ENCODE measurements at regions not wholly inside any gene's neighbourhood (a gene's known extent, or its start where the extent isn't known, plus 50 kb on each side); places are given as distances from the start of the nearest gene placed in this dataset.

- TF ChIP-seq GTF3C2 (IDR thresholded peaks at IDR 0.05; ENCODE audit: borderline replicate concordance, extremely low read depth, insufficient read length) (no peak), EWSR1 (IDR thresholded peaks at IDR 0.05; ENCODE audit: borderline replicate concordance, low read depth, partially characterized antibody) (no peak)
Measured at GRCh38 chr12:41866878-41867430, 277.7 kb downstream of the GXYLT1 start (continued).

GRCh38 chr12:41856228-41856627, 288.4 kb downstream of the GXYLT1 start:
- no peaks in the 10 kb centered on the region for H4K20me1 ChIP-seq (replicated peaks; ENCODE audit: control insufficient read depth, insufficient read depth, low read length)
- ATAC-seq (no peak), FAIRE-seq (no peak), DNase-seq (ENCODE audit: extremely low read depth in 1 of 4, low spot score in 3 of 4) (no peak)
- no peak overlapping the region for H3K4me2 ChIP-seq (ENCODE audit: insufficient read depth, low read length)
- no peak overlapping the region for H3K9ac ChIP-seq (ENCODE audit: insufficient read depth in 1 of 2, low read depth in 2 of 2, low read length in 2 of 2)
- no peaks in the 10 kb centered on the region for H3K9me3 ChIP-seq (replicated peaks; ENCODE audit: control insufficient read depth, insufficient read depth, low read depth, low read length)
- no peak overlapping the region for H3K27ac ChIP-seq (ENCODE audit: extremely low read depth, low read depth, low read length)
- H3K9me1 ChIP-seq (ENCODE audit: control insufficient read depth, insufficient read depth, low read length) = no peaks in the 10 kb centered on the region
- TF ChIP-seq FUS (optimal IDR thresholded peaks at IDR 0.05; ENCODE audit: low read depth, low read length) (no peak), ARID2 (IDR thresholded peaks at IDR 0.05) (no peak), ZKSCAN1 (IDR thresholded peaks at IDR 0.05; ENCODE audit: low read depth, low read length) (no peak), DDX20 (tag; IDR thresholded peaks at IDR 0.05; ENCODE audit: low read depth) (no peak)
- no peak overlapping the region for H2AFZ ChIP-seq (ENCODE audit: low read depth, low read length)
- H3K27me3 ChIP-seq (ENCODE audit: control insufficient read depth in 2 of 2, insufficient read depth in 2 of 2, low read length in 2 of 2) = no peaks in the 10 kb centered on the region
- H3K4me3 ChIP-seq = no peak overlapping the region
- in situ Hi-C loops (cut with MboI) (no loop called here), intact Hi-C loops (cut with micrococcal nuclease) (no loop called here)
- H3K4me1 ChIP-seq (replicated peaks in 1 of 2; ENCODE audit: control insufficient read depth in 2 of 2, insufficient read depth in 2 of 2, low read length in 2 of 2) = no peaks in the 10 kb centered on the region
- BruUV-seq (replicated peaks) = no TSS peak
- WGBS (ENCODE audit: insufficient coverage, low coverage, missing lambda C conversion rate) = 4% methylated on average over 3 of the region's 3 CpGs
- no peaks in the 10 kb centered on the region for H3K79me2 ChIP-seq (ENCODE audit: control insufficient read depth, insufficient read depth, low read length)
- no peaks in the 10 kb centered on the region for H3K36me3 ChIP-seq (ENCODE audit: control insufficient read depth, insufficient read depth, low read length)
- ChIA-PET POLR2A (no interaction called here), CTCF (ENCODE audit: low intra/inter-chr PET ratio) (no interaction called here)

All from K562 (cell line).